HG03378 (cell line): ENCODE measurements at regions not wholly inside any gene's neighbourhood (a gene's known extent, or its start where the extent isn't known, plus 50 kb on each side); places are given as distances from the start of the nearest gene placed in this dataset.

Experiments
- ATAC-seq: cut with Tn5 transposase; IDR thresholded peaks from one replicate; pipeline ENCODE4 v1.9.1; 2021; ENCODE audit warnings: mild to moderate bottlenecking, moderate library complexity; ENCODE audit not compliant: unreplicated experiment

DNA sequence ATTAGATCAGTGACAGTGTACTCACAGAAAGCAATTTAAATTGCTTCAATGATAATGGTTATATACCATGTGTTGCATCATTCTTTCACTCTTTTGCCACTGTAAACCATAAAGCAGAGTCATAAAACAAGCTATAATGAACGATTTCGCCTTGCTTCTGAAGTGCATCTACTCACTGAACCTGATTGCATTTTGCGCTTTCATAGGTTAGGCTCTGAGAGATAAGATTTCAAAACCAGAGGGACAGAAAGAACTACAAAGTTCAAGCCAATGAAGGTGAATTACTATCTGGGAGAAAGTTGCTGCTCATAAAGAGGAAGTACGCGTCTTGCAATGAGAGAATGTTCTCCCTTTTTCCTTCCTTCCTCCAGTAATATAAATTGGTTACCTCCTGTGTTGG, 412.7 kb downstream of the CETN3 start:
- ATAC-seq, result no peak

DNA sequence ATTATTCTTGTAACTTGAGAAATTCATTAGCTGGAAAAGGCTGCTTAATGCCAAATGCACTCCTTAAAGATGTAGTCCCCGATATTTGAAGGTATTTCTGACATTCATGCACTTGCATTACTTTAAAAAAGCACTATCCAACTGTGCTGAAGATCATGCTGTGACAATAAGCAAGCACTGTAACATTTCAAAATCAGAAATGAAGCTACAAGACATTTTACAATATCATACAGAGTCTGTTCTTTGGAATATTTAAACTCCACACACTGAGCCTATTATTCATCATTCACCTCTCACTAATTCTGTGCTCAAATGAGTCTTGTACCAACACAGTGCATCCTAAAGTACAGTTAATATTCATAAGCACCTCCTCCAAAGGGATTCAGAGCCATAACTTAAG, 413.2 kb downstream of the CETN3 start:
- no peak for ATAC-seq

DNA sequence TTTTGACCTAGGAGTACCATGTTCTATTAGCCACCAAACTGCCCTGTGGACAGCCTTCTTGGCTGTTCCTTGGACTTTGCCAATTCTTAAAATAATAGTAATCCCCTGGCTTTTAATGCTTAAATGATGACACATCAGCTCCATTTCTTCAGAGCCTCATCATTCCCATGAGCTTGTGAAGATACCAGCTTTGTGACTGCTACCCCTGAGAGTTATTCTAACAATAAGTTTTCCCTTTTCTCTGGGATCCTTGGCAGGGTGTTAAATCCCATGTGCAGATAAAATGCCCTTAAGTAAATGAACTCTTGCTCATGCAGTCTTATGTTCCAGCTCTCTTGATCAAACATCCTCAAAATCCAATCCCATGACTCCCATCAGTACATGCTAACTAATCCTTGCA, 415.3 kb downstream of the CETN3 start:
- no peak for ATAC-seq

DNA sequence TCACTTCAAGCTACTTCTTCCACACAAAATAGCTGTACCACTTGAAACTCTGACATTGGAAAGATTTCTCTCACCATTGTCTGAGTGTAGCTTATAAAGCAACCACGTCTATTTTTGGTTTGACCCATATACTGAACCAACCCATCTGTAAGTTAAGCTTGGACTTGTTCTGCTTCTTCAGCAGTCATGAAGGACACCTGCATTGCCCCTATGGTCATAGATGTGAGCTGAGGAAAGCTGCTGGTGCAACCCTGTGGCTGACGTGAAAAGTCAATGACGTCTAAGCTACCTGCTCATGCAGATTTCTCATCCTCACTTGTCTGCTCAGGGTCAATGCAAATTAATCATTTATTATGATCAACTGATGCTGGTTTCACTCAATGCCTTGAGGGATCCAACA, 417.4 kb downstream of the CETN3 start:
- no peak for ATAC-seq

DNA sequence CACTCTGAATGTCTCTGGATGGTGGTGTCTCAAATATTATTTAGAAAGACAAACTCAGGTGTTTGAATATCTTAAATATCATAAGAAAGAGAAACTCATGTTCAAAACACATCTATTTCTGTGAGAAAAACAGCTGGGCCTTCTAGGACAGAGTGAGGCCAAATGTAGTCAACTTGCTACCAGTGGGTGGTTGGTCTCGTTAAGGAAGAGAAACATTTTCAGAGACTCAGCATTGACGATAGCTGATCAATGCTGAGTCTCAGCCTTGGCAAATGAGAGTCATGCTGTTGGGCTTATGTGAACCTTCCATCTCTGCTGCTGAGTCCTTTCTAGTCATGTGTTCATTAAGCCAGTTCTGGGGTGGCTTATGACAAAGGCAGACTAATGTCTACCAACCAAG, 418.0 kb downstream of the CETN3 start:
- ATAC-seq, result no peak

DNA sequence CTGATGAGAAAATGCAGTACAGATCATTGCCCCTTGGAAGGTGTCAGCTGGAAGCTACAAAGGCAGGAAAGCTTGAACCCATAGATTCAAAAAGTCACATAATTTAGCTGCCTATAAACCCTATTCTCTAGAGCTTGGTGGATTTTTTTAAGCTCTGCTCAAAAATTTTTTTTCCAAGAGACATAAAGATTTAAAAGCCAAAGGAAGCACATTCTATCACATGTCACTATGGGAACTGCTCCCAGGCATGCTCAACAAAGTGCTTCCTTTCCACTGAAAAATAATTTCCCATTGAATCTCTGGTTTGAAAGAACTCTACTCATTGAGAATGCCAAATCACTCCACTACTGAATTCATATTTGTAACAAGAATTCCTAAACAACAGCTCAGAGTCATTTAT, 419.8 kb downstream of the CETN3 start:
- no peak for ATAC-seq

DNA sequence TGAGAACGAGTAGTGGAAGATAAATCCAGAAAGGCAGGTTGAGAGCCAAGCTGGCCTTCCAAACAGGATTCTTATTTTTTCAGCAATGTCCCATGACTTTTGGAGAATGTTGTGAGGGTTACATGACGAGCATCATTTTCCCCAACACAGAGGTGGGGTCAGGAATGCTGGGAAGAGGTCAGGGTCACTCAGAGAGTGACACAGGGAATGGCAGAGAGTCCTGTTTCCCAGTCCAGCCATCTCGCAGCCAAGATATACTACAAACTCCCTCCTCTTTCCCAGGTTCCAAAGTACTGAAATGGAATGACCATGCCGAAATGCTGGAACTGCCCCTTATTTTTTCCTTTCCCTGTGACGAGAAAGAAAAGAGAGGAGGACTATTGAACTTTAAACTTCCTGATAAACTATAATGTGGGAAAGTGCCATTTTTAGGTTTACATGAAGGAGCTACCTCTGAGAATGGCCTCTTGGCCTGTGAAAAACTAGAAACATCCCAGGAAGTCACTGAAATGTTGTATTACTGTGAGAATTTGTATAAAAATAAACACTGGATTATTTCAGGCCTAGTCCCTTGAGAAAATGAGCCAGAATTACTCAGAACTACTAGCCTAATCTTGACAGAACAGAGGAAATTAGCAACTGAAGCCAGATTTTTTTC, 420.4 kb downstream of the CETN3 start:
- ATAC-seq, result no peak

DNA sequence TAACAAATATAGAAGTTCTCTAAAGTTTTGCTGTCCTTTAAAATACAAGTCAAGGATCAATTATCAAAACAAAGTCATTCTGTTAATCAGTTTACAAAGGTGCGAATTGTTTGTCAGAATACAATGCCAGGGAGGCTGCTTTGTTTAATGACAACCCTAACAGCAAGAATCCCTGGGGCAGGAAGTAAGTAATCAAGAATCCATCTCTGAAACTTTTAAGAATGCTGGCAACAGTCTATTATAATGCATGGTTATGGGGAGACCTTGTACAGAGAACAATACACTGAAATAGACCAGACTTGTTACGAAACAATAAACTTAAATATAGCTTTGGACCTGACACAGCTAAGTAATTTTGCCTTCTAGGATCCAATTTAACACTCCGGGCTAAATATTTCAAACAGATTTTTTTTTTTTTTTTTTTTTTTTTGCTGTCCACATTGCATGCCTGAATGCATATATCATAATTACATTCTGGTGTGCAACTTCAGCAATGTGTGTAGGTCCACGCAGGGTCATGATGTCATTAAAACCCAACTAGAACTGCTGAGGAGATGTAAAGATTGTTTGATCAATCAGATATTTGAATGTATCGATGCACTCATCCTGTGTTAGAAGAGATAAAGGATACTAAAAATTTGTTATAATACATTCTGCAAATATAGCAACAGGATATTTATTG, 421.3 kb downstream of the CETN3 start:
- ATAC-seq, result no peak

DNA sequence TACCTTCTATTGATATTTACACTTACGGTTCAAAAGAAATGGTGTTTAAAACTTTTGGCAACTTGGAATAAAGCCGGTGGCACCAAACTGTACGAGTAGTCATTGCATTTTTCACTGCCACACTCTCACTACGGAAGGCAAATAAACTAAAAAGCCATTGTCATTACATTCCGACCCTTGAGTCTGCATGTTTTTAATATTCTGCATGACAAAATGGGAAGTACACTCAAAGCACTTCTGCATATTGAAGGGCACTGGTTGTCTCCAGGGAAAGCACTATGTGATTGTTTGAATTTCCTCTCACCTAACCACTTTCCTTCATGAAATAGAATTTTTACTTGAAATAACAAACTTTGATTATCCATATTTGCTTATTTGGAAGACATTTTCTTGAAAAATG, 426.3 kb downstream of the CETN3 start:
- ATAC-seq, result no peak

DNA sequence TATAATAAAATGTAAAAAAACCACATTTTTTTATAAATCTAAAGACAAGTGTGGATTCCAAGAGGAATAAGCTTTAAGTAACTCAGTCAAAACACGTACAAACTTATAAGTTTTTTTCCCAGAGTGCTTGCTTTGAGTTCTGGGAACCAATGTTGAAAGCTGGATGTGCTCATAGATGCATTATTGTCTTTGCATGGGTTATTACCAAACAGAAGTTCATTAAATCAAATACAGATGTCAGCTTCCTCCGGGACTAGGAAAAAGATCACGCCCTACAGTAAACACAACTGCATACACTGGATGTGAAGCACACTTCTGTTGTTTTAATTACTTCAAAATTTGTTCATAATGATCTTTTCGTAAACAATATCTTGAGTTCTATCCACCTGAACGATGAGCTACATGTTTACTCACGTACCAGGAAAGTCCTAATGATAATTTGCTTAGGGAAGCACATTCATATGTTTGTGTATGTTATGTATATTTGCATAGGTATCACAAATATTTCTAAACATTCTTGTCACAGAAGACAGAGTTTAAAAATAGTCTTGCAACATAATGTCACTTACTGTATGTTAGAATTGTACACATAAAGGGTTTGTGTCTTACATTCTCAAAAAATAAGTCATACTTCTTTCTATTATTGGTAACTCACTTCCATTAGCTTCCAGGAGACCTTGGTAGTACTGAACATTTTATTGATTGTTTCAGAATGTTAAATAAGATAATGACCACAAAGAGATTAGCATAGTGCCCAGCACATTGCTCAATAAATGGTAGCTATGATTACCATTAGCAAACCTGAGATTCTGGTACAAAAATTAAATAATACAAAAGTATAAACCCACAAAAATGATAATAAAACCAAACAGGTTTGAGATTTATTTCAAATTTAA, 427.4 kb downstream of the CETN3 start:
- no peak for ATAC-seq

DNA sequence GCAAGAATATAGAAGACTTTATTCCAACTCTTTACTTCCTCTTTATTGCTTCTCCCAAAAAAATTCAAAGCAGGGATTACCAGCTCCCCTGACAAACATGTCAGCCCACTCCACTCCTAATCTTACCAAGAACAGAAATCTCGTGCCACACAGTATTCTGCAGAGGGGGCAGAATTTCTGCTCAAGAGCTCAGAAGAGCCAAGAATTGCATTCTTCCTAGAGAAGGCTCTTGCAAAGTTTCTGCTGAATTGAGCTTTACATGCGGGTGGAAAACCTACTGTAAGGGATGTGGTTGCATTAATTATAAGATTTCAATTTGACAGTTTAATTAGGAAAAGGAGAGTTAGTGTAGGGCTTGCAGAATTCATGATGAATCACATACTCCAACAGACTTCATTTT, 428.5 kb downstream of the CETN3 start:
- no peak for ATAC-seq

DNA sequence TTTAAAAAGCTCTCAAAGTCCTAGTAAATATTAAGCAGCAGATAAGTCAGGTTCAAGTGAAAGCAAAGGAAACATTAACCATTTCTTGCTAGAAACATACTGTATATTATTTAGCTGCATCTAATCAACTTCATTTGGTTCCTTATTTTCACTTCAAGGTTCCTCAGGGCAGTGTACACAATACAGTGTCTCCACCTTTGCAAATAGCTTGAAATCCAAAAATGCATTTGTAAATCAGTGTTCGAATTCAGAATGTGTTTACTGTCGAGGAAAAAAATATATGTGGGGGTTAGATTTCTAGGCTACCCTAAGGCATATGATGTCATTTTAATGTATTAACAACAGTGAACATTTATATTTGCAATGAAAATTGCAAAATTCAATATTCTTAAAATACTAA, 436.0 kb downstream of the CETN3 start:
- no peak for ATAC-seq

DNA sequence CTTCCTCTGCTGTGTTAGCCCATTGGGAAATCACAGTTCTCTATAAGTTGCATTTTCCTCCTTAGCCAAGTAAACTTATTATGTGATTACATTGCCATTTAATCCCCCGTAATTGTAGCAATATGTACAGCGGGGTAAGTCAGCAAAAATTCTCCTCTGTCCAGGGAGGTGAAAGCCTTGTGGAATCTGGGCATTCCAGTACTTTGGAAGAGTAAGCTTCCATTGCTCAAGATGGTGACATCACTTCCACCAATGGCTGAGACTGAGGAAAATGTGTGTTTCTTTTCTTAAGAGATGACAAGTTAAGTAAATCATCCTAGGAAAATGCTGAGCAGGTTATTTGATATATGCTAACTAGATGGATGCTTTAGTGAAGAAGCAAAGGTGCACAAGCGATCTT, 436.7 kb downstream of the CETN3 start:
- no peak for ATAC-seq

DNA sequence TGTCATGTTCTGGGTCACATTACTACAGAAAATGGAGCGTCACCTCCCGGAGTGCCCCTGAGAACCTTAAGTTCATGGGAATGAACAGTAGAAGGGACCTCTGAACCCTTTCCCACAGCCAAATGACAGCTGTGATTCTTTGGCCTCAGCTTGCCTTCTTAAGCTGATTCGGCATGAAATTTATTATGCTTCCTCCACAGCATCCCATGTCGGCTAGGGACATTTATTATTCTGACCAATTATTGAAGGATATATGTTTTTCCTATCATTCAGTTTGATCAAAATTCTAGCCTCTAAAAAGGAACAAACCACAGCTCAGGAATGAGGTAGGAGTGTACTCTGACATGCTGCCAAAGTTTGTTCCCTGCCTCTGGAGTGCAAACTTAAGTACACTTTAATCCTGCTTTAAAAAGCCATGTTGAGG, 440.6 kb downstream of the CETN3 start:
- no peak for ATAC-seq

DNA sequence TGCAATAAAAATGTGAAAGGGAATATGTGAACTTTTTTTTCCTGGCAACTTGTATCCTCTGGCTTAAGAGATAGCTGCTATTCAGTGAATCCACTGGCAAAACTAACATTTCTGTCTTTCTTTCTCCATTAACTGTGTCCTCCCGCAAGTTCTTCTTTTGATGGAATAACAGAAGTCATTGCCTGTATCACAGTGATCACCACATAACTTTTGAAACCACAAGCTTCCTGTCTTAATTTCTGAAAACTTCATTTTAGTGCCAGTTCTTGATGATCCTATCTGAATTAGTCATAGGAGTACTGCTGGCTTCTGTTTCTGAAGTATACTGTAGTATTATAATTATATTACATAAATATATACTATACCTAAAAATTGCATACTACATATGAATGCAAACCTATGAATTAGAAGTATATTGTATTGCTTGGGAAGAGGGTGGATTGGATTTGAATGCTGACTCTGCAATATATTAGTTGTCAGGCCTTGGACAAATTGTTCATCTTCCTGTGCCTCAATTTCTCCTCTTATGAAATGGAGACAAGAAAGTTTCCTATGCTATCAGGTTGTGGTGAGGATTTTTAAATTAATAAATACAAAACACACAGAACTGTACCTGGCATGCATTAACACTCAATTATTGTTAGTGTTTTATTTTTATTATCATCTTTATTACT, 441.6 kb downstream of the CETN3 start:
- ATAC-seq, result no peak

DNA sequence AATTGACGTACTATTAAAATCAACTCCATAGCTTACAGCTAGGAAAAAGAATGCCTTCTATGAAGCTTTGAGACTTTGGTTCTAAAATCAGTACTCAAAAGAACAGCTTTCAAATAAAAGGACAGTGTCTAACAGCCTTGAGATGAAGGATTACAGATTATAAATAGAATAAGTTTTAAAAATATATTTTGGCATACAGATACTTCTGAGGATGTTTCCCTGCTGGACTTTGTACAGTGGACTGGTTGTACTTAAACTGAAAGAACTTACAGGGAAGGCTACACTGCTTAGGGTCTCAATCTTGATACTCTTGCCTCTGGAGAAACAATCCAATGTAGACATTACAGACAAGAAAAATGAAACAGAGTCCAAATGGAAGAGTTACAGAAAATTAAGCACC, 452.7 kb downstream of the CETN3 start:
- no peak for ATAC-seq

DNA sequence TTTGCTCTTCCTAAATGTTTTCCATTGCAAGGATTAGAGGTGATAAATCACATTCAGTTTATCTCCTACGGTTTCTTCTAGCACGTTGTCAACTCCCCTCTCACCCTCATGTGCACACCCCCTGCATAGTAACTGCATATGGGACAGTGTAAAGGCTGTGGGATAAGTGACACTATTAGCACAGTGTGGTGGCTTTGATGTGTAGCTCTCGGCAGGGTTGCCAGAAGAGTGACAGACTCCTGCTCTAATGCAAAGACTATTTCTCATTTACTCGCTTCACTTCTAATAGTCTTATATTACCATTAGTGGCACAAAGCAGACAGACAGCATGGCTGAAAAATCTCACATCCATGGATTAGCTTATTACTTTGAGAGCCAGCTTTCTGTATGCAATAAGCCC, 454.6 kb downstream of the CETN3 start:
- no peak for ATAC-seq

DNA sequence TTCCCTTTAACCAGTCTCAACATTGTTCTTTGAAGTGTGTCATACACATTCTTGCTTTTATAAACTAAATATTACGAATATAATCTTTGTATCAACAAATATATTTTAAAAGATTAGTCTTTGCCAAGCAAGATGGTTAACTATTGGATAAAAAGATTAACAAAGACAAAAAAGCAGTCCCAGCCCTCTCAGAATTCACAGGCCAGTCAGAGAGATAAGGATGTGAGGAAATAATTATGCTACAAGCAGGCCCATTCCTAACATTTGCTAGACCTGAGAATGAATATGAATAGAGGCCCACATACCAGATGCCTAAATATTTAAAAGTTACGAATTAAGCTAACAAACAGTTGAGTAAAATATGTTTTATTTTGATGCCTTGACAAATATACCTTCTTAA, 457.7 kb downstream of the CETN3 start:
- no peak for ATAC-seq

DNA sequence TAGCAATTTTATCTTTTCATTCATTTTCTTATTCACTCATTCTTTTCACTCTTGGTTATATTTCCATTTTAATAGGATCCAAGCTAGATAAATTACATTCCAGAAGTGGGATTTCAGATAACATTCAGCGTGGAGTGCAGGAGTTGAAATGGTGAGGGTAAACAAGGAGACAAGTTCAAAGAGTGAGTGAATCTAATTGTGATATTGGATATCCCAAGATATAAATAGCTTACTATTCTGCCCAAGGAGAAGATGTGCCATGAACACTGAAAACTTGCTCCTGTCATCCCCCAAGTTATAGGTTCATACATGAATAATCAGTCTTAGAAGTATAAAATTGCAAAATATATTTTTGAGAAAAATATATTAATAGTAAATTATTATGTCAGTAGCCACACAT, 459.3 kb downstream of the CETN3 start:
- no peak for ATAC-seq

DNA sequence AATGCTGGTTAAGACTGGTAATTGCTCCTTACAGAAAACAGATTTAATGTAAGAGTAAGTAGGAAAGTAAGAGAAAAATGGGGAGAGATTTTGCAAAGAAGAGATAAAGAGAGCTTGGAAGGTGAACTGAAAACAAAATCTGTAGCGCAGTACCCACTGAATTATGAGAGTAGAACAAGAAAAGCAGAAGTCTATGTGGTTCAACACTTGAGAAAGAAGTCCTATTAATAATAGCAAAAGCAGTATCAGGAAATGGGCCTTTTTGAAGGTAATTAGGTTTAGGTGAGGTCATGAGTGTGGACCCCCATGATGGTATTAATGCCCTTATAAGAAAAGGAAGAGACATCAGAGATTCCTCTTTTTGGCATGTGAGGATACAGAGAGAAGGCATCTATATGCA, 460.6 kb downstream of the CETN3 start:
- no peak for ATAC-seq

DNA sequence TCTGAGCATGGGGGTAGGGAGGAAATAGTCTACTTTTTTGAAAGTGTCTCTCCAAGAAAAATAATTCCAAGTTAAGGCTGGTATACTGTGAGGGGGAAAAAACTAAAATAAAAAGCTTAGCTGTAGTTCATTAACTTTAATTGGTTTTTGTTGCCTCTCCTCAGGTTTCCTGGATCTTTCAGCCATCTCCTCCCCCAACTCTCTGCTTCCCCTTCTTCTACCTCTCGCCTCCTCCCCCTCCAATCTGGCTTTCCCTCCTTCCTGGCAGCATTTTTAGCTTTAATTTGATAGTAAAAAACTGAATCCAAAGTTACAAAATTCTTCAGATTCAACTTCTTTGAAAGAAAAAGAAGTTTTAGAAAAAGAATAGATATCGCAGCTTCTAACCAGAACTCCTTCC, 462.6 kb downstream of the CETN3 start:
- no peak for ATAC-seq
